Right lobe of liver (tissue), 4 donors: ENCODE measurements at regions not wholly inside any gene's neighbourhood (a gene's known extent, or its start where the extent isn't known, plus 50 kb on each side); places are given as distances from the start of the nearest gene placed in this dataset.

ENCODE experiments used
- CTCF ChIP-seq, 4 donors: fragments of 200-600 bp in 3 of 4; fragments of 450-650 bp in 1 of 4; IDR thresholded peaks; one replicate each; pipeline versions ENCODE4 v1.5.1 to v1.8.0; 2016 to 2022; ENCODE audit warnings: antibody characterized with exemption in 4 of 4, mild to moderate bottlenecking in 2 of 4
- POLR2A ChIP-seq: fragments of 450-650 bp; IDR thresholded peaks from one replicate; pipeline ENCODE4 v1.6.1; 2017; ENCODE audit warnings: antibody characterized with exemption, mild to moderate bottlenecking
- donor health status: DM: no; HTN: no; CAD: no.
- donor health status: DM: no; HTN: no; CAD: no.
- donor health status: DM: no; HTN: yes; CAD: no.

GRCh38 chr1:113278371-113278770 lies 111.9 kb upstream of the MAGI3 start:
- TF ChIP-seq CTCF (IDR thresholded peaks at IDR 0.05) = no peak
- no peak for TF ChIP-seq POLR2A
